Neural cell (in vitro differentiated cells): ENCODE measurements at regions not wholly inside any gene's neighbourhood (a gene's known extent, or its start where the extent isn't known, plus 50 kb on each side); places are given as distances from the start of the nearest gene placed in this dataset.

Experiments
- H2AFZ ChIP-seq: fragments of 200-600, 300-800 bp; sonication (generic), shearing (Covaris generic); 2 replicates; pipeline ENCODE4 v1.6.0; 2014; ENCODE audit warnings: low read depth, mild to moderate bottlenecking, antibody characterized with exemption, low read length, moderate library complexity
- H3F3A ChIP-seq: fragments of 200-600 bp; shearing (Covaris generic); 2 replicates; pipeline ENCODE4 v1.6.1; 2016; ENCODE audit warnings: mild to moderate bottlenecking, moderate library complexity, mixed read lengths, antibody characterized with exemption, low read length; ENCODE audit not compliant: insufficient read depth, poor library complexity, severe bottlenecking
- H3K27ac ChIP-seq: fragments of 200-600, 300-800 bp; sonication (generic), shearing (Covaris generic); 2 replicates; pipeline ENCODE4 v1.5.1; 2014; ENCODE audit warnings: mild to moderate bottlenecking, low read length, moderate library complexity
- H3K27me3 ChIP-seq: fragments of 300-800, 200-600 bp; sonication (generic), shearing (Covaris generic); 2 replicates; pipeline ENCODE4 v1.6.0; 2014; ENCODE audit warnings: mild to moderate bottlenecking, low read depth, low read length, moderate library complexity; ENCODE audit not compliant: insufficient read depth
- H3K36me3 ChIP-seq: fragments of 300-800, 200-600 bp; sonication (generic), shearing (Covaris generic); 2 replicates; pipeline ENCODE4 v1.5.1; 2014; ENCODE audit warnings: mild to moderate bottlenecking, antibody characterized with exemption, low read length, moderate library complexity; ENCODE audit not compliant: insufficient read depth
- H3K4me2 ChIP-seq: fragments of 300-800, 200-600 bp; sonication (generic), shearing (Covaris generic); 2 replicates; pipeline ENCODE4 v1.6.0; 2014; ENCODE audit warnings: mild to moderate bottlenecking, low read length
- H3K4me3 ChIP-seq: fragments of 300-800, 200-600 bp; sonication (generic), shearing (Covaris generic); 2 replicates; pipeline ENCODE4 v1.5.1; 2014; ENCODE audit warnings: mild to moderate bottlenecking, low read length, moderate library complexity
- H3K79me2 ChIP-seq: fragments of 200-600 bp; shearing (Covaris generic); replicated peaks from 2 replicates; pipeline ENCODE4 v1.6.0; 2014; ENCODE audit warnings: mild to moderate bottlenecking, low read length, moderate library complexity; ENCODE audit not compliant: insufficient read depth
- H3K9ac ChIP-seq: fragments of 300-800, 200-600 bp; sonication (generic), shearing (Covaris generic); 2 replicates; pipeline ENCODE4 v1.6.1; 2016; ENCODE audit warnings: mild to moderate bottlenecking, low read length, mixed read lengths
- H3K9me2 ChIP-seq: fragments of 200-600 bp; shearing (Covaris generic); 2 replicates; pipeline ENCODE4 v1.6.1; 2016; ENCODE audit warnings: mild to moderate bottlenecking, low read length, mixed read lengths; ENCODE audit not compliant: insufficient read depth
- H3K9me3 ChIP-seq: fragments of 200-600, 300-800 bp; sonication (generic), shearing (Covaris generic); 2 replicates; pipeline ENCODE4 v1.6.1; 2016; ENCODE audit warnings: mild to moderate bottlenecking, mixed run types, low read length, moderate library complexity, mixed read lengths
- H4K20me1 ChIP-seq: fragments of 200-600 bp; shearing (Covaris generic); 2 replicates; pipeline ENCODE4 v1.6.1; 2016; ENCODE audit warnings: mild to moderate bottlenecking, mixed run types; ENCODE audit not compliant: insufficient read depth
- EP300 ChIP-seq: fragments of 450-650 bp; conservative IDR thresholded peaks from 2 replicates; pipeline ENCODE4 v1.6.1; 2014; ENCODE audit warnings: antibody characterized with exemption, mild to moderate bottlenecking, moderate library complexity; ENCODE audit not compliant: poor library complexity, severe bottlenecking
- EZH2 ChIP-seq: fragments of 200-600, 300-800 bp; shearing (Covaris generic), sonication (generic); IDR thresholded peaks from 2 replicates; pipeline ENCODE4 v1.6.1; 2014; ENCODE audit warnings: antibody characterized with exemption, low read length, borderline replicate concordance, mild to moderate bottlenecking; ENCODE audit not compliant: insufficient read depth, poor library complexity, severe bottlenecking
- MXI1 ChIP-seq: fragments of 450-650 bp; conservative IDR thresholded peaks from 2 replicates; pipeline ENCODE4 v1.6.1; 2014; ENCODE audit warnings: antibody characterized with exemption, mild to moderate bottlenecking; ENCODE audit not compliant: poor library complexity, severe bottlenecking
- POLR2AphosphoS5 ChIP-seq: IDR thresholded peaks from 2 replicates; pipeline ENCODE4 v1.6.1; 2012
- RAD21 ChIP-seq: fragments of 450-650 bp; conservative IDR thresholded peaks from 2 replicates; pipeline ENCODE4 v1.6.1; 2014; ENCODE audit warnings: antibody characterized with exemption, mild to moderate bottlenecking, moderate library complexity
- REST ChIP-seq: IDR thresholded peaks from 2 replicates; pipeline ENCODE4 v1.6.1; 2012; ENCODE audit warnings: borderline replicate concordance
- SMC3 ChIP-seq: fragments of 450-650 bp; conservative IDR thresholded peaks from 2 replicates; pipeline ENCODE4 v1.6.1; 2014; ENCODE audit warnings: antibody characterized with exemption, mild to moderate bottlenecking, moderate library complexity; ENCODE audit not compliant: poor library complexity
- TAF1 ChIP-seq: IDR thresholded peaks from 2 replicates; pipeline ENCODE4 v1.6.1; 2012; ENCODE audit warnings: low read depth
- TF ChIP-seq, protein P1 (sequence below): fragments of 450-650 bp; IDR thresholded peaks from 2 replicates; pipeline ENCODE4 v1.5.1; 2014; ENCODE audit warnings: antibody characterized with exemption, mild to moderate bottlenecking, moderate library complexity; ENCODE audit not compliant: poor library complexity, severe bottlenecking

DNA sequence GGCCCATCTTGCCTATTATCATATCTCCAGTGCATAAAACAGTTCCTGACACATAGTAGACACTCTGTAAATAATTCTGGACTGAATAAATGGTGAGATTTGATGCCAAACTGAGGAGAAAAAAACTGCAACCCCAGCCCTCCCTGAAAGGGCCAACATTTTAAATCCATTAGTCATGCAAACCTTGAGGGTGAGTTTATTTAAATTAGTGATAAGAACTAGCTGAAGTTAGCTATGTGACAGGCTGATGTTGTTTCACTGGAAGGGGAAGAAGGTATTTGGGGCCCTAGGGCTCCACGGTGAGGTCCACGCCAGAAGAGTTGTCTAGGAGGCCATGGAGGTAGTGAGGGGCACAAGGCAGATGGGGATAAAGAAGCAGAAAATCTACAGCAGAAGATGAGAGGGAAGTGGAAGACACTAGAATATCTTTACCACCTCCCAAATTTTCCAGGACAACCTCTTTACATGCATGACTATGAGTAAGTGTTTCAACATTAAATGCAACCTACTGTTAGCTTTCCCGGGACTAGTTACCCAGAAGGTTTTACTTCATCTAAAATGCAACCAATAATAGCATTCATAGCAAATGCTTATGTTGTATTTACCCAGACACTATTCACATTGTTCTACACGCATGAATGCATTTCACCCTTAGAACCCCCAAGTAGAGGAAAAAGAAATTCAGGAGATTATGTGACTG is 183.2 kb upstream of the LYZL1 start:
- Histone ChIP-seq H4K20me1 (no peaks in the 10 kb centered on the region), H3K27ac (no peak overlapping the region), H3K27me3 (no peaks in the 10 kb centered on the region), H3K9ac (no peak overlapping the region), H3F3A (no peaks in the 10 kb centered on the region), H3K4me2 (no peak overlapping the region), H3K9me3 (no peaks in the 10 kb centered on the region), H3K36me3 (no peaks in the 10 kb centered on the region), H3K79me2 (no peaks in the 10 kb centered on the region), H3K4me3 (no peak overlapping the region), H3K9me2 (no peaks in the 10 kb centered on the region), H2AFZ (no peak overlapping the region)
- TF ChIP-seq POLR2AphosphoS5: no peak
- TF ChIP-seq EZH2: no peak
- no peak for TF ChIP-seq EP300
- no peak for TF ChIP-seq REST
- TF ChIP-seq, protein P1, sequence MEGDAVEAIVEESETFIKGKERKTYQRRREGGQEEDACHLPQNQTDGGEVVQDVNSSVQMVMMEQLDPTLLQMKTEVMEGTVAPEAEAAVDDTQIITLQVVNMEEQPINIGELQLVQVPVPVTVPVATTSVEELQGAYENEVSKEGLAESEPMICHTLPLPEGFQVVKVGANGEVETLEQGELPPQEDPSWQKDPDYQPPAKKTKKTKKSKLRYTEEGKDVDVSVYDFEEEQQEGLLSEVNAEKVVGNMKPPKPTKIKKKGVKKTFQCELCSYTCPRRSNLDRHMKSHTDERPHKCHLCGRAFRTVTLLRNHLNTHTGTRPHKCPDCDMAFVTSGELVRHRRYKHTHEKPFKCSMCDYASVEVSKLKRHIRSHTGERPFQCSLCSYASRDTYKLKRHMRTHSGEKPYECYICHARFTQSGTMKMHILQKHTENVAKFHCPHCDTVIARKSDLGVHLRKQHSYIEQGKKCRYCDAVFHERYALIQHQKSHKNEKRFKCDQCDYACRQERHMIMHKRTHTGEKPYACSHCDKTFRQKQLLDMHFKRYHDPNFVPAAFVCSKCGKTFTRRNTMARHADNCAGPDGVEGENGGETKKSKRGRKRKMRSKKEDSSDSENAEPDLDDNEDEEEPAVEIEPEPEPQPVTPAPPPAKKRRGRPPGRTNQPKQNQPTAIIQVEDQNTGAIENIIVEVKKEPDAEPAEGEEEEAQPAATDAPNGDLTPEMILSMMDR: no peak
- no peak for TF ChIP-seq TAF1
- no peak for TF ChIP-seq RAD21
- TF ChIP-seq MXI1: no peak
- no peak for TF ChIP-seq SMC3

- TF ChIP-seq TAF1 (no peak), RAD21 (no peak), REST (no peak), SMC3 (no peak), MXI1 (no peak), EZH2 (no peak)
- TF ChIP-seq, protein P1: no peak
- H3K9me2 ChIP-seq: no peaks in the 10 kb centered on the region
- no peaks in the 10 kb centered on the region for H3K27me3 ChIP-seq
- H3K4me3 ChIP-seq: no peak overlapping the region
- H4K20me1 ChIP-seq: no peaks in the 10 kb centered on the region
- no peak overlapping the region for H2AFZ ChIP-seq
- no peaks in the 10 kb centered on the region for H3K9me3 ChIP-seq
- H3F3A ChIP-seq: no peaks in the 10 kb centered on the region
- no peaks in the 10 kb centered on the region for H3K79me2 ChIP-seq
- no peaks in the 10 kb centered on the region for H3K36me3 ChIP-seq
- H3K27ac ChIP-seq: no peak overlapping the region
- H3K9ac ChIP-seq: no peak overlapping the region
- H3K4me2 ChIP-seq: no peak overlapping the region
Observed at GRCh38 chr10:29106287-29106686, 182.6 kb upstream of the LYZL1 start.
